ENCODE measurements at regions not wholly inside any gene's neighbourhood (a gene's known extent, or its start where the extent isn't known, plus 50 kb on each side); places are given as distances from the start of the nearest gene placed in this dataset.
A peak's percentile ranks its signal among the peaks of the same experiment; 100 is the strongest.

DNA sequence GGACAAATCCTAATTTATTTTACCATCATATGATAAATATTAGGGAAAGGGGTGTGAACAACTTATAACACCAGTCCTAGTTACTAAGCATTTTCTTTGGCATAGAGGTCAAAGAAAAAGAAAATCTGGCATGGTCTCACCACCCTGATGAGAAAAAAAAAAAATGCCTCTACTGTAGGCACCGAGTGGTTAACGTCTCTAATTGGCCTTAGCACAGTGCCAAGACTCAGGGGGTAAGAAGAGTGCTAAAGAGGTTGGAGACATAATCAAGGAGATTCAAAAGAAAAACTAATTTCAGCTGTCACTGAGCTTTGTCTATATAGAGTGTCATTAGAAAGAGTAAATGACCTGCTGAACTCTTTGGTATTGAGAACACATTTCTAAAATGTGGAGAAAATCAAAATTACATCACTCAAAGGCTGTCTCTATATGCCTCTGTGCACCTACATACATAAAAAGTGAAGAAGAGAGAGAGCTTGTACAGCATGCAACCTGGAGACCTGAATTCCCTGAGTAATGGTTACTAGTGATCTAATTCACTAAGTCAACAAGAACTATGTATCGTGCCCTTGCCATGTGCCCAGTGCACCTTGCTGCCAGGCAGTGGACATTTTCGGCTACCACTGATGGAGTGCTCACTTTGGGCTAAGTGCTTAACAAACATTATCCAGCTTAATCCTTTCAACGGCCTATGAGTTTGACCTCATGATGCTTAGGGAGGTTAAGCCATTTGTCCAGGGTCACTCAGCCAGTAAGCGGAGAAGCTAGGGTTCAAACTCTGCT lies 113.8 kb upstream of the G2E3 start:
- Histone ChIP-seq H3K9me3 (ENCODE audit: control insufficient read depth, insufficient read depth, low read depth, low read length) (no peaks in the 10 kb centered on the region), H3K36me3 (ENCODE audit: control insufficient read depth, insufficient read depth, low read length) (no peaks in the 10 kb centered on the region), H3K4me3 (replicated peaks in 1 of 4; ENCODE audit: control extremely low read depth in 1 of 4, insufficient read depth in 1 of 4, low read depth in 3 of 4, low read length in 4 of 4) (no peak overlapping the region), H3K27me3 (ENCODE audit: control insufficient read depth, insufficient read depth, low read length) (peaks cover 2% of the 10 kb centered on the region), H3K79me2 (ENCODE audit: control insufficient read depth, insufficient read depth, low read length) (no peaks in the 10 kb centered on the region), H2AFZ (ENCODE audit: low read length) (no peak overlapping the region), H3K4me2 (ENCODE audit: extremely low read depth, insufficient read depth, low read length) (no peak overlapping the region), H4K20me1 (ENCODE audit: control insufficient read depth, extremely low read depth, insufficient read depth, low read length) (no peaks in the 10 kb centered on the region), H3K27ac (ENCODE audit: insufficient read depth, low read length) (no peak overlapping the region), H3K4me1 (ENCODE audit: control insufficient read depth, extremely low read depth, insufficient read depth, low read length) (no peaks in the 10 kb centered on the region), H3K9ac (ENCODE audit: insufficient read depth, low read length) (no peak overlapping the region)
- no peak for TF ChIP-seq EZH2 (IDR thresholded peaks at IDR 0.05; ENCODE audit: low read length, missing control alignments)
- TF ChIP-seq, protein P1, sequence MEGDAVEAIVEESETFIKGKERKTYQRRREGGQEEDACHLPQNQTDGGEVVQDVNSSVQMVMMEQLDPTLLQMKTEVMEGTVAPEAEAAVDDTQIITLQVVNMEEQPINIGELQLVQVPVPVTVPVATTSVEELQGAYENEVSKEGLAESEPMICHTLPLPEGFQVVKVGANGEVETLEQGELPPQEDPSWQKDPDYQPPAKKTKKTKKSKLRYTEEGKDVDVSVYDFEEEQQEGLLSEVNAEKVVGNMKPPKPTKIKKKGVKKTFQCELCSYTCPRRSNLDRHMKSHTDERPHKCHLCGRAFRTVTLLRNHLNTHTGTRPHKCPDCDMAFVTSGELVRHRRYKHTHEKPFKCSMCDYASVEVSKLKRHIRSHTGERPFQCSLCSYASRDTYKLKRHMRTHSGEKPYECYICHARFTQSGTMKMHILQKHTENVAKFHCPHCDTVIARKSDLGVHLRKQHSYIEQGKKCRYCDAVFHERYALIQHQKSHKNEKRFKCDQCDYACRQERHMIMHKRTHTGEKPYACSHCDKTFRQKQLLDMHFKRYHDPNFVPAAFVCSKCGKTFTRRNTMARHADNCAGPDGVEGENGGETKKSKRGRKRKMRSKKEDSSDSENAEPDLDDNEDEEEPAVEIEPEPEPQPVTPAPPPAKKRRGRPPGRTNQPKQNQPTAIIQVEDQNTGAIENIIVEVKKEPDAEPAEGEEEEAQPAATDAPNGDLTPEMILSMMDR (conservative IDR thresholded peaks at IDR 0.05 in 1 of 2, IDR thresholded peaks at IDR 0.05 in 1 of 2; ENCODE audit: low read depth in 1 of 2, low read length in 2 of 2), result no peak
- no peak for DNase-seq (ENCODE audit: low read depth in 2 of 2)

GRCh38 chr14:30445852-30446251 lies 113.1 kb upstream of the G2E3 start:
- H3K79me2 ChIP-seq (ENCODE audit: control insufficient read depth, insufficient read depth, low read length), result no peaks in the 10 kb centered on the region
- H3K36me3 ChIP-seq (ENCODE audit: control insufficient read depth, insufficient read depth, low read length), result no peaks in the 10 kb centered on the region
- H4K20me1 ChIP-seq (ENCODE audit: control insufficient read depth, extremely low read depth, insufficient read depth, low read length), result no peaks in the 10 kb centered on the region
- H3K4me2 ChIP-seq (ENCODE audit: extremely low read depth, insufficient read depth, low read length), result no peak overlapping the region
- no peak overlapping the region for H3K4me3 ChIP-seq (replicated peaks in 1 of 4; ENCODE audit: control extremely low read depth in 1 of 4, insufficient read depth in 1 of 4, low read depth in 3 of 4, low read length in 4 of 4)
- peaks cover 2% of the 10 kb centered on the region for H3K27me3 ChIP-seq (ENCODE audit: control insufficient read depth, insufficient read depth, low read length)
- no peak overlapping the region for H2AFZ ChIP-seq (ENCODE audit: low read length)
- TF ChIP-seq, protein P1 (conservative IDR thresholded peaks at IDR 0.05 in 1 of 2, IDR thresholded peaks at IDR 0.05 in 1 of 2; ENCODE audit: low read depth in 1 of 2, low read length in 2 of 2), result no peak
- H3K27ac ChIP-seq (ENCODE audit: insufficient read depth, low read length), result no peak overlapping the region
- H3K9me3 ChIP-seq (ENCODE audit: control insufficient read depth, insufficient read depth, low read depth, low read length), result no peaks in the 10 kb centered on the region
- H3K4me1 ChIP-seq (ENCODE audit: control insufficient read depth, extremely low read depth, insufficient read depth, low read length), result no peaks in the 10 kb centered on the region
- no peak for DNase-seq (ENCODE audit: low read depth in 2 of 2)
- no peak overlapping the region for H3K9ac ChIP-seq (ENCODE audit: insufficient read depth, low read length)

GRCh38 chr14:30450631-30451545 lies 108.1 kb upstream of the G2E3 start:
- no peaks in the 10 kb centered on the region for H3K9me3 ChIP-seq (ENCODE audit: control insufficient read depth, insufficient read depth, low read depth, low read length)
- H3K27ac ChIP-seq (ENCODE audit: insufficient read depth, low read length), result no peak overlapping the region
- no peak overlapping the region for H3K9ac ChIP-seq (ENCODE audit: insufficient read depth, low read length)
- no peaks in the 10 kb centered on the region for H3K4me1 ChIP-seq (ENCODE audit: control insufficient read depth, extremely low read depth, insufficient read depth, low read length)
- no peak overlapping the region for H3K4me3 ChIP-seq (replicated peaks in 1 of 4; ENCODE audit: control extremely low read depth in 1 of 4, insufficient read depth in 1 of 4, low read depth in 3 of 4, low read length in 4 of 4)
- DNase-seq (ENCODE audit: low read depth in 2 of 2), result peak; percentile 11 to 19
- H2AFZ ChIP-seq (ENCODE audit: low read length), result no peak overlapping the region
- H3K79me2 ChIP-seq (ENCODE audit: control insufficient read depth, insufficient read depth, low read length), result no peaks in the 10 kb centered on the region
- H3K4me2 ChIP-seq (ENCODE audit: extremely low read depth, insufficient read depth, low read length), result no peak overlapping the region
- no peaks in the 10 kb centered on the region for H4K20me1 ChIP-seq (ENCODE audit: control insufficient read depth, extremely low read depth, insufficient read depth, low read length)
- TF ChIP-seq, protein P1 (conservative IDR thresholded peaks at IDR 0.05 in 1 of 2, IDR thresholded peaks at IDR 0.05 in 1 of 2; ENCODE audit: low read depth in 1 of 2, low read length in 2 of 2), result no peak
- no peak for TF ChIP-seq EZH2 (IDR thresholded peaks at IDR 0.05; ENCODE audit: low read length, missing control alignments)
- H3K36me3 ChIP-seq (ENCODE audit: control insufficient read depth, insufficient read depth, low read length), result no peaks in the 10 kb centered on the region
- no peaks in the 10 kb centered on the region for H3K27me3 ChIP-seq (ENCODE audit: control insufficient read depth, insufficient read depth, low read length)
